G401.6 (cell line): ENCODE measurements at regions not wholly inside any gene's neighbourhood (a gene's known extent, or its start where the extent isn't known, plus 50 kb on each side); places are given as distances from the start of the nearest gene placed in this dataset.
"Not testable (repeated sequence)": the region's sequence is repeated elsewhere in the genome, so short reads cannot be mapped to it uniquely, and the experiment has no call there.

Experiments used
- FAIRE-seq: peaks from 2 replicates; lab custom pipeline; 2012; peaks lifted over from hg19 to GRCh38; lab: Jason Lieb, UNC

DNA sequence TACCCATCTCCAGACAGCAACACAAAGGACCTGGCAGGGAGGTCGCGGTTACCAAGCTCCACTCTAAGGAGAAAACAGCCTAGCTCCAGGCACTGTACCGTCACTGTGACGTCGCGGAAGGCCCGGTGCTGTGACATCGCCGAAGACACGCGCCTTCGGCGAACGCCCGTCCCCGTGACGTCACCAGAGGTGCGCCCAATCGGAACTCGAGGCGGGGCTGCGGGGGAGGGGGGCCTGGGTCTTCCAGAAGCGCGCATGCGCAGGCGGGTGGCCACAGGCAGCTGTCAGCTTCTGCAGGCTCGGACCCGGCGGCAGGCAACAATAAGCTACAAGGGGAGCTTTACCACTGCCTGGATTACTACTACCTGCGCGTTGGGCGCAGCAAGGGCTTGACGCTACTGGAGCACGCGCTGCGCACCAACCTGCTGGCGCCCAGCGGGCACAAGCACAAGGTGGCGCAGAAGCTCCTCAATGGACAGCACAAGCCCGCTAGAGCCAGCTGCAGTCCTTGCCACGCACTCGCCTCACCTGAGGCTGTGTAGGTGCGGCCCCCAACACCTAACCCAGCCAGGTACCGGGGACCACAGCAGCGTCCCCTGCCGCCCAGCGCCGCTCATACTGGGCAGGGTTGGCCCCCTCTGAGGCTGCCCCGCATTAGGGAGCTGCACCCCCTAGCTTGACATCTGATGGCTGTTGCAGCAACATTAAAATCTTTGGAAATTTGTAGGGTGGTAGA, 208.4 kb downstream of the TPST1 start:
- FAIRE-seq: no peak

DNA sequence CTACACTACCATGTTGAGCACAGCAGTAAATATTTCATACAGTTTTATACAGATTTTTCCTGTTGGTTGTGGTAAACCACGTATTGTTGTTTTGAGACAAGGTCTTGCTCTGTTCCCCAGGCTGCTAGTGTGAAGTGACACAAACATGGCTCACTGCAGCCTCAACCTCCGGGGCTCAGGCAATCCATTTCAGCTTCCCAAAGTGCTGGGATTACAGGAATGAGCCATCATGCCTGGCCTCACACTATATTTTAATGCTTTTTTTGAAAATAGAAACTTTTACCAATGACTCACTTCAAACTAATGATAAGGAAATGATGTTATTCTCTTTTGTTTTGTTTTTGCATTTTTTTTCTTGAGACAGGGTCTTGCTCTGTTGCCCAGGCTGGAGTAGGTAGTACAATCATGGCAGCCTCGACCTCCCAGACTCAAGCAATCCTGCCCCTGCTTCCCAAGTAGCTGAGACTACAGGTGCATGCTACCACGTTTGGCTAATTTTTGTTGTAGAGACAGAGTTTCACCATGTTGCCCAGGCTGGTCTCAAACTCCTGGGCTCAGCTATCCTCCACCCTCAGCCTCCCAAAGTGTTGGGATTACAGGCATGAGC, 210.6 kb downstream of the TPST1 start:
- no peak for FAIRE-seq

- no peak for FAIRE-seq
Observed at GRCh38 chr7:66418537-66418936, 210.1 kb upstream of the KCTD7 start.

DNA sequence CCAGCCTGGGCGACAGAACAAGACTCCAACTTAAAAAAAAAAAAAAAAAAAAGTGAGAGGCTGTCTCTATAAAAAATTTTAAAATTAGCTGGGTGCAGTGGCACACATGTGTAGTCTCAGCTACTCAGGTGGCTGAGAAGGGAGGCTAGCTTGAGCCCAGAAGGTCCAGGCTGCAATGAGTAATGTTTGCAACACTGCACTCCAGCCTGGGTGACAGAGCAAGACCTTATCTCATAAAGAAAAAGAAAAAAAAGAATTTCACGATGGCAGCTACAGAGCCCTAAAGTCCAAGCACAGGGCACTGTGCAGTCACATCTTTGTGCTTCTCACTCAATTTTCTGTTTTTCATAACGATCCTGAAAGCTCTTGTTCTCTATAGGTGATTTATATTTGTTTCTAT, 209.5 kb upstream of the KCTD7 start:
- no peak for FAIRE-seq

DNA sequence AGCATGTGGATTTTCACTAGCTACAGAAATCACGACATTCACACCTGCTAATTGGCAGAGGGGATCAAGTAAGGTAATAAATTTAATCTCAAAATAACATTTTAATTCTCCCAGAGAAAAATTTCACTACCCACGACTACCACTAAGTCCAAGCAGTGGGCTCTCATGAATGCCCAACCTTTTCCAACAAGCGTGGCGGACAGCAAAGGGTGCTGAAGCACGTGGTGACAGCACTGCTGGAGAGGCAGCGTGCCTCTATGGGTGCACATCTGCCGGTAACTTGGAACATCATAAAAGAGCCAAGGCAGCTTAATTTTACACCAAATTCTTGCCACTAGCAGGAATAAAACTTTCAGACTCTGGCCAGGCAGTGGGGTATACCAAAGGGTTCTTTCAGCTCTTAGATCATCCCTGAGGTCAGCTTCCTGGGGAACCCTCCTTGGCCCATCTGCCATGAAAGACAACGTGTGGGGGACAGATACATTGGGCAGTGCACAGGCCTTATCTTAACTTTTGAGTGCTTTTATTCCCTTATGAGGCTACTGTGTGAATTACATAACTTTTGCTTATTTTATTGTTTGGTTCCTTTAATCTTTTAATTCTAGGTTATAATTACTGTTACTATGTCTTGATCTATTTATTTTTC, 206.7 kb upstream of the KCTD7 start:
- no peak for FAIRE-seq

GRCh38 chr7:66423729-66424128, 205.0 kb upstream of the KCTD7 start:
- FAIRE-seq: no peak

- FAIRE-seq: no peak
Observed at GRCh38 chr7:66426332-66426731, 202.3 kb upstream of the KCTD7 start.

GRCh38 chr7:66426996-66427395, 201.7 kb upstream of the KCTD7 start:
- no peak for FAIRE-seq

DNA sequence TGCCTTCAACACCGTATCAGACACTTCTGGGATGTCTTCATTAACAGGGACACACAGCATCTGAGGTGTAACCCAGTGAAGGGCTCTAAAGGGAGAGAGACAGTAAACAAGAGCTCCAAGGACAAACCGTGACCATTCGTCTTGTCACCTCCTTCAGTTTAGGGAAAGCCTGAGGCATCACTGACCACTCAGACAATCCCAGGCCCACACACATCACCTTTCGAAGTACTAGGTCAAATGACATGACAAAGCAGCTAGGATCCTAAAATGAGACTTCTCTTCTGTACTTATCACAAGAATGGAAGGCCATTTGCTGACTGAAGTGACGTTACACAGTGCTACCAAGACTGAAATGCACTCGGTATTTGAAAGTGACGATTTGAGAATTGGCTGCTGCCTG, 200.7 kb upstream of the KCTD7 start:
- no peak for FAIRE-seq

GRCh38 chr7:66429498-66430163, 199.1 kb upstream of the KCTD7 start:
- FAIRE-seq: no peak

DNA sequence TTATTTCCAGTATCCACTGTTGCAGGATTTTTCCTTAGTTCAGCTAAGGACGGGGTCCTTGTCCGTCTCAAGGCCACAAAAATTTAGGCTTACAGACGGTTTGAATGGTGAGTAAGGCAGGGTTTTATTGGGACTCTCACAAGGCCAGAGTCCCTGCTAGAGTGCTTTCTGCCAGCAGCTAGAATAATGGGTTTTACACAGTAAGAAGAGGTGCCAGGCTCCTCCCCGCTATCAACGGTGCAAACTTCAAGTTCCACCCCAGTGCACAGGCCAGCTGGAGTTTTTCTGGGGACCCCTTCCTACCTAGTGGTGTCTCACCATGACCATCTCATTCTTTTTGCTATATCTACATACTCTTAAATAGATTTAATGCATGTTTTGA, 198.5 kb upstream of the KCTD7 start:
- no peak for FAIRE-seq

- FAIRE-seq: not testable (repeated sequence)
Observed at GRCh38 chr7:66438703-66439405, 189.8 kb upstream of the KCTD7 start.

- no peak for FAIRE-seq
Observed at GRCh38 chr7:66442385-66442784, 186.3 kb upstream of the KCTD7 start.

DNA sequence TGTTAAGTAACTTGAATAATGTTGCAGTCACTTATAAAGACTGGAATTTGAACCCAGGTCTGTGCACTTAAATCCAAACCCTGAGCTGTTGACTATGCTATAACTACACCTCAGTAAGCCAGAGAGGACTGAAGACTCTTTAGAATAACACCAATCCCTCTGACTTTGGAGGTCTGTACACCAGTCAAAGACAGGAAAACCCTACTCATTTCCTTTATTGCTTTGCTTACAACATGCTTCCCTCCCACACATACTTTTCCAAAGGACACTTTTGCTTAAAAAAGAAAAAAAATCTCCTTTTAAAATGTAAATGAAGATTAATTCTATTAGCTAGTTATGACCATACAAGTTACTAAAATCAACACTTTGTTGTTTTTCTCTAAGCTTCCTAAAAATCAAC, 184.7 kb upstream of the KCTD7 start:
- no peak for FAIRE-seq

- not testable (repeated sequence) for FAIRE-seq
Observed at GRCh38 chr7:66447007-66447406, 181.7 kb upstream of the KCTD7 start.

DNA sequence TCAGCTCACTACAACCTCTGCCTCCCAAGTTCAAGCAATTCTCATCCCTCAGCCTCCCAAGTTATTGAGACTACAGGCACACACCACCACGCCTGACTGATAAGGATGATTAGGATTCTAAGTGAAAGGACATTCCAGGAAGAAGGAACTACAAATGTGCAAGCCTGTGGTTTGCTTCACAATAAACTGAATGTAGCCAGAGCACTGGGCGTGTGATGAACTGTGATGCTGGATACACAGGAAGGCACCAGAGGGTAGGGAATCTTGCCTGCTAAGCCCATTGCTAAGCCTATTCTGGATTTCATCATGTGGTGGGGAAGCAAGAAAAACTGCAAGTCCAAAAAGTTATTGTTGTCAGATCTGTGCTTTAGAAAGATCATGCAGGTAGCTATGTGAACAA, 177.9 kb upstream of the KCTD7 start:
- not testable (repeated sequence) for FAIRE-seq

DNA sequence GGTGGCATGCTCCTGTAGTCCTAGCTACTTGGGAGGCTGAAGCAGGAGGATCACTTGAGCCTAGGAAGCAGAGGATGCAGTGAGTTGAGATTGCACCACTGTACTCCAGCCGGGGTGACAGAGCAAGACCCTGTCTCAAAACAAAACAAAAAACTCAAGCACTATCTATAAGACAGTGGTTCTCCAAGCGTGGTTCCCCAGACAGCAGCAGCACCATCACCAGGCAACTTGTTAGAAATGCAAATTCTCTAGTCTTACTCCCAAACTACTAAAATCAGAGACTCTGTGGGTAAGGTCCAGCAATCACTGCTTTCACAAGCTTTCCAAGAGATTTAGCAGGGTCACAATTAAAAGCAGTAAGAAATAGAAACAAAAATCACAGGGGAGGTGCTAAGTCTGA, 177.0 kb upstream of the KCTD7 start:
- not testable (repeated sequence) for FAIRE-seq

- no peak for FAIRE-seq
Observed at GRCh38 chr7:66452165-66452564, 176.5 kb upstream of the KCTD7 start.

DNA sequence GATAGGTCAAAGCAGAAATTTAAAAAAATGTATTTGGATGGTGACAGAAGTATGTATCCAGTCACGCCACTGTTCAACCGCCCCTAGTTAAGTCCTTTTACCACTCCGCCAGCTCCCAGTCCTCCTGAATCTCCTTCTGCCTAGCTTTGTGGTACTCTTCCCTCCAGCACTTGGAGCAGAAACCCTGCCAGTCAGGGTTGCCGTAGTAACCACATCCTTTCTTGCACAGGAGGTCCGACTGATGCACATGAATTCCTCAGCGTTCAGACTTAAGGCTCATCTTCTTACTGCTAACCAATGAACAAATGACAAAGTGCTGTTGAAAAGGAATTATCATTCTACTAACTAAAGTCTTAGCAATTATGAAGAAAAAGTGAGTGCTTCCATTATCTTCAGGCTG, 175.3 kb upstream of the KCTD7 start:
- FAIRE-seq: no peak

DNA sequence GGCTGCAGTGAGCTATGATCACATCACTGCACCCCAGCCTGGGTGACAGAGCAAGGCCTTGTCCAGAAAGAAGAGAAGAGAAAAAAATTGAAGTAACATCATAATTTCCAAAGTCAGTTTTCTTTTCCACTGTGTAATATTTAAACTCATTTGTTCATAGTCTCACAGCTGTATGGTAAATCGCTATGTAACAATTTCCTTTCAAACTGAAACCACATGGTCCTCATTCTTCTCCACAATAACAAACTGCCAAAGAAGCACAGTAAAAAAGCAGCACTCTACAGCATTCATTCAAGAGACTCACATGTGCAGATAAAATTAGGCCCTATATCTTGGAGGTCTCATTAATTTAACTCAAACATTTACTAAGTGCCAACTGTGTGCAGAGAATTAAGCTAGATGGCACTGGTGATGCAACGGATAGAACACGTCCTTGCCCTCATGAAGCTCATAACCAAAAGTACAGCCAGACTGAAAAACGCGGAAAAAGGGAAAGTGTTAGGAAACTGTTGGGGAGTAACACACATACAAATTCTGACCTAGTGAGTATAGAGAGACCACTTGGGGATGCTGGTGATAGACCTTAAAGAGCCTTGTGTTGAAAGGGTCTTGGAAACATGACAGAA, 174.0 kb upstream of the KCTD7 start:
- no peak for FAIRE-seq

- not testable (repeated sequence) for FAIRE-seq
Observed at GRCh38 chr7:66455432-66455831, 173.2 kb upstream of the KCTD7 start.

DNA sequence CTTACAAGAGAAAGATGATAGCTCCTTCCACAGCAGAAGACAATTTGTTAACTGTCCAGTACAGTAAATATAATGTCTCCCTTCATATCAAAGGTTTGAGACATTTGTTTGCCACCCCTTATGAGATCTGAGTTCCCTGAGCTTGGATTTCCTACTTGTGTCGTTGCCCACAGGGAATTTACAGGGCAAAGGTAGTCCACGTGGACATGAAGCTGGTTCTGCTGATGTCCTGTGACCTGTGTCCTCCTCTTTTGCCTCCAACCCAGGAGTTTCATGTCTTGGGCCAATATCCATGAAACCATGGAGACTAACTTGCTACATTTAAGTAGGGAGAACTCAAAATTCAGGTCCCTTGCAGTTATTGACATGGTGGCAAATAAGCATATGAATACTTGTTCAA, 172.2 kb upstream of the KCTD7 start:
- not testable (repeated sequence) for FAIRE-seq
